Esophagus muscularis mucosa (tissue), 4 donors: ENCODE measurements at regions not wholly inside any gene's neighbourhood (a gene's known extent, or its start where the extent isn't known, plus 50 kb on each side); places are given as distances from the start of the nearest gene placed in this dataset.

Experiments used
- DNase-seq: peaks from one replicate; pipeline ENCODE4 v3.0.0-alpha.2; 2017; ENCODE audit errors: extremely low spot score
- H3K27ac ChIP-seq, 4 donors: fragments of 200-600 bp; sonication (generic); replicated peaks in 1 of 4; 1 replicate in 3 of 4; 2 replicates in 1 of 4; pipeline ENCODE4 v1.5.1; 2016 to 2019; ENCODE audit warnings: mild to moderate bottlenecking in 1 of 4
- H3K27me3 ChIP-seq, 4 donors: fragments of 200-600 bp; sonication (generic); one replicate each; pipeline versions ENCODE4 v1.5.1 to v1.6.0; 2016 to 2019
- H3K36me3 ChIP-seq, 4 donors: fragments of 200-600 bp; sonication (generic); one replicate each; pipeline ENCODE4 v1.5.1; 2016 to 2019
- H3K4me1 ChIP-seq, 4 donors: fragments of 200-600 bp; sonication (generic); one replicate each; pipeline ENCODE4 v1.5.1; 2016 to 2019
- H3K4me3 ChIP-seq, 4 donors: fragments of 200-600 bp; sonication (generic); 1 replicate in 2 of 4; 2 replicates in 2 of 4; pipeline ENCODE4 v1.5.1; 2016 to 2019; ENCODE audit warnings: mild to moderate bottlenecking in 4 of 4, moderate library complexity in 1 of 4
- H3K9me3 ChIP-seq, 4 donors: fragments of 200-600 bp; sonication (generic); 1 replicate in 3 of 4; 2 replicates in 1 of 4; pipeline ENCODE4 v1.5.1; 2016 to 2019
- EP300 ChIP-seq: sonication (generic); formaldehyde crosslinking; IDR thresholded peaks from one replicate; pipeline ENCODE4 v1.6.1; 2017; ENCODE audit warnings: antibody characterized with exemption
- POLR2A ChIP-seq: fragments of 450-650 bp; IDR thresholded peaks from one replicate; pipeline ENCODE4 v1.6.1; 2017; ENCODE audit warnings: antibody characterized with exemption, moderate library complexity, mild to moderate bottlenecking, low read depth
- POLR2AphosphoS5 ChIP-seq, 2 donors: sonication (generic); formaldehyde crosslinking; IDR thresholded peaks; one replicate each; pipeline ENCODE4 v1.6.1; 2017; ENCODE audit warnings: antibody characterized with exemption in 2 of 2
- WGBS: methylation state at CpG from one replicate; pipeline ENCODE4 v1.1.5; 2018; 5-methylcytosine and 5-hydroxymethylcytosine counted together
- intact Hi-C: fragments of 100-400 bp; cut with DNase I; formaldehyde crosslinking; loops from one replicate; pipeline ENCODE4 v1.15.1; 2023
- TF ChIP-seq, protein P1 (sequence below), 3 experiments: fragments of 200-600 bp in 2 of 3; fragments of 450-650 bp in 1 of 3; sonication (generic) in 2 of 3; IDR thresholded peaks; one replicate each; pipeline ENCODE4 v1.5.1; 2017 to 2019; ENCODE audit warnings: antibody characterized with exemption in 3 of 3, mild to moderate bottlenecking in 2 of 3, moderate library complexity in 1 of 3

DNA sequence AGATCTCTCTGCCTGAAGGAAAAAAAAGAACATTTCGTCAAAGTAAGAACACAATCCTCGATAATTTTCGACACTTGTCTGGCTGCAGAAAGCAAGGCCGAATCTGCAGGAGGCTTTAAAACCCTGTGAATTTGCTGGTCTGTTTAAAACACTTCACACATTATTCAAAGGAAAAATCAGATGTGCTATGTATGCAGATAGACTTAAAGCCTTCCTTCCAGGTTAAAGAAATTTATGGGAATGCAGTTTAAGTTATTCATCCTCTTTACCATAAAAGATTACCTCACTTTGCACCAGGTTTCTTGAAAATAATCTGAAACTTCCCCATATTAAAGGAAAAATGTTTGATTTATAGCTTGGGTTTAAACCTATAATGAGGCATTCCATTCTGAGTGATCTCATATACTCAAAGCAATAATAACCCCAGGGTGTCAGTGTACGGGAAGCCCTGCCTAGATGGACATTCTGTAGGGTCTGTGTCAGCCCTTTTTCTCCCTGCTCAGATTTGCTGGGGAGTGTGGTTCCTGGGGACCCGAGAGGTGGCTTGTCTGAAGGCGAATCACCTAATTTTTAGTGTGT is 323.5 kb upstream of the SLC24A2 start:
- no peak for DNase-seq
- no peaks in the 10 kb centered on the region for H3K4me1 ChIP-seq
- whole genome bisulfite sequencing, result 88% methylated on average over 7 of the region's 7 CpGs
- H3K4me3 ChIP-seq, result no peak overlapping the region
- TF ChIP-seq POLR2A, result no peak
- TF ChIP-seq POLR2AphosphoS5 (IDR thresholded peaks at IDR 0.05), result no peak
- no peak for TF ChIP-seq EP300
- TF ChIP-seq, protein P1, sequence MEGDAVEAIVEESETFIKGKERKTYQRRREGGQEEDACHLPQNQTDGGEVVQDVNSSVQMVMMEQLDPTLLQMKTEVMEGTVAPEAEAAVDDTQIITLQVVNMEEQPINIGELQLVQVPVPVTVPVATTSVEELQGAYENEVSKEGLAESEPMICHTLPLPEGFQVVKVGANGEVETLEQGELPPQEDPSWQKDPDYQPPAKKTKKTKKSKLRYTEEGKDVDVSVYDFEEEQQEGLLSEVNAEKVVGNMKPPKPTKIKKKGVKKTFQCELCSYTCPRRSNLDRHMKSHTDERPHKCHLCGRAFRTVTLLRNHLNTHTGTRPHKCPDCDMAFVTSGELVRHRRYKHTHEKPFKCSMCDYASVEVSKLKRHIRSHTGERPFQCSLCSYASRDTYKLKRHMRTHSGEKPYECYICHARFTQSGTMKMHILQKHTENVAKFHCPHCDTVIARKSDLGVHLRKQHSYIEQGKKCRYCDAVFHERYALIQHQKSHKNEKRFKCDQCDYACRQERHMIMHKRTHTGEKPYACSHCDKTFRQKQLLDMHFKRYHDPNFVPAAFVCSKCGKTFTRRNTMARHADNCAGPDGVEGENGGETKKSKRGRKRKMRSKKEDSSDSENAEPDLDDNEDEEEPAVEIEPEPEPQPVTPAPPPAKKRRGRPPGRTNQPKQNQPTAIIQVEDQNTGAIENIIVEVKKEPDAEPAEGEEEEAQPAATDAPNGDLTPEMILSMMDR (IDR thresholded peaks at IDR 0.05), result no peak
- H3K9me3 ChIP-seq, result peaks cover 0 to 12% (median 6%) of the 10 kb centered on the region in 4 donors
- no peak overlapping the region for H3K27ac ChIP-seq
- no peaks in the 10 kb centered on the region for H3K27me3 ChIP-seq
- intact Hi-C loops, result loop anchor here (10.0 kb wide), 1 partner anchor 73 kb away; no protein-coding TSS in a partner anchor
- H3K36me3 ChIP-seq, result no peaks in the 10 kb centered on the region

GRCh38 chr9:20111173-20111843 is 322.5 kb upstream of the SLC24A2 start:
- Histone ChIP-seq H3K9me3 (peaks cover 0 to 12% (median 6%) of the 10 kb centered on the region in 4 donors), H3K27ac (no peak overlapping the region), H3K27me3 (no peaks in the 10 kb centered on the region), H3K4me1 (no peaks in the 10 kb centered on the region), H3K4me3 (no peak overlapping the region), H3K36me3 (no peaks in the 10 kb centered on the region)
- no peak for DNase-seq
- TF ChIP-seq POLR2A, result no peak
- TF ChIP-seq, protein P1 (IDR thresholded peaks at IDR 0.05), result no peak
- no peak for TF ChIP-seq POLR2AphosphoS5 (IDR thresholded peaks at IDR 0.05)
- TF ChIP-seq EP300, result no peak
- 55% methylated on average over 3 of the region's 3 CpGs for WGBS
- intact Hi-C loops, result loop anchor here (10.0 kb wide), 1 partner anchor 73 kb away; no protein-coding TSS in a partner anchor

GRCh38 chr9:20095430-20096092 is 306.7 kb upstream of the SLC24A2 start:
- Histone ChIP-seq H3K9me3 (peaks cover 0 to 6% (median 0%) of the 10 kb centered on the region in 4 donors), H3K27me3 (no peaks in the 10 kb centered on the region), H3K36me3 (no peaks in the 10 kb centered on the region), H3K4me1 (no peaks in the 10 kb centered on the region), H3K4me3 (no peak overlapping the region), H3K27ac (no peak overlapping the region)
- intact Hi-C loops, result no loop called here
- no peak for DNase-seq
- TF ChIP-seq POLR2A (no peak), EP300 (no peak), POLR2AphosphoS5 (IDR thresholded peaks at IDR 0.05) (no peak)
- TF ChIP-seq, protein P1 (IDR thresholded peaks at IDR 0.05), result no peak
- WGBS, result 92% methylated on average over 5 of the region's 5 CpGs

DNA sequence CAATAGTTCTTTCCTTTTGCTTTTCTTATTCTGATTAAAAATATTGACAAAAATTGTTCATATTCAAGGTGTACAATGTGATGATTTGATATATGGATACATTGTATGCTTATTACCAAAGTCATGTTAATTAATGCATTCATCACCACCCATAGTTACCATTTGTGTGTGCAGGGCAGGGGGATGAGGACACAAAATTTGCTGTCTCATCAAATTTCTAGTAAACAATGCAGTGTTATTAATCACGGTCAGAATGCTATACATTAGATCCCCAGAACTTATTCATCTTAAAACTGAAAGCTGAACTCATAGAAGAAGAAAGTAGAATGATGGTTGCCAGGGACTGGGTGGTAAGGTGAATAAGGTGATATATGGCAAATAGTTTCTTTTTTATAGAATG is 303.7 kb upstream of the SLC24A2 start:
- H3K4me1 ChIP-seq, result no peaks in the 10 kb centered on the region
- H3K9me3 ChIP-seq, result peaks cover 0 to 6% (median 0%) of the 10 kb centered on the region in 4 donors
- WGBS, result 87% methylated on average over 1 of the region's 1 CpG
- DNase-seq, result no peak
- intact Hi-C loops, result no loop called here
- H3K4me3 ChIP-seq, result no peak overlapping the region
- no peak overlapping the region for H3K27ac ChIP-seq
- H3K27me3 ChIP-seq, result no peaks in the 10 kb centered on the region
- TF ChIP-seq EP300 (no peak), POLR2AphosphoS5 (IDR thresholded peaks at IDR 0.05) (no peak), POLR2A (no peak)
- TF ChIP-seq, protein P1 (IDR thresholded peaks at IDR 0.05), result no peak
- no peaks in the 10 kb centered on the region for H3K36me3 ChIP-seq
